ENCODE measurements at regions not wholly inside any gene's neighbourhood (a gene's known extent, or its start where the extent isn't known, plus 50 kb on each side); places are given as distances from the start of the nearest gene placed in this dataset.

- DNase-seq (ENCODE audit: low read depth): peak; percentile 21
- TF ChIP-seq, protein P1, sequence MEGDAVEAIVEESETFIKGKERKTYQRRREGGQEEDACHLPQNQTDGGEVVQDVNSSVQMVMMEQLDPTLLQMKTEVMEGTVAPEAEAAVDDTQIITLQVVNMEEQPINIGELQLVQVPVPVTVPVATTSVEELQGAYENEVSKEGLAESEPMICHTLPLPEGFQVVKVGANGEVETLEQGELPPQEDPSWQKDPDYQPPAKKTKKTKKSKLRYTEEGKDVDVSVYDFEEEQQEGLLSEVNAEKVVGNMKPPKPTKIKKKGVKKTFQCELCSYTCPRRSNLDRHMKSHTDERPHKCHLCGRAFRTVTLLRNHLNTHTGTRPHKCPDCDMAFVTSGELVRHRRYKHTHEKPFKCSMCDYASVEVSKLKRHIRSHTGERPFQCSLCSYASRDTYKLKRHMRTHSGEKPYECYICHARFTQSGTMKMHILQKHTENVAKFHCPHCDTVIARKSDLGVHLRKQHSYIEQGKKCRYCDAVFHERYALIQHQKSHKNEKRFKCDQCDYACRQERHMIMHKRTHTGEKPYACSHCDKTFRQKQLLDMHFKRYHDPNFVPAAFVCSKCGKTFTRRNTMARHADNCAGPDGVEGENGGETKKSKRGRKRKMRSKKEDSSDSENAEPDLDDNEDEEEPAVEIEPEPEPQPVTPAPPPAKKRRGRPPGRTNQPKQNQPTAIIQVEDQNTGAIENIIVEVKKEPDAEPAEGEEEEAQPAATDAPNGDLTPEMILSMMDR (conservative IDR thresholded peaks at IDR 0.05; ENCODE audit: control insufficient read depth, insufficient read depth, low read depth, low read length): no peak
- no peak overlapping the region for H3K4me3 ChIP-seq (ENCODE audit: control insufficient read depth, low read depth, low read length)
Measured at GRCh38 chr1:193654951-193655735, 468.7 kb upstream of the B3GALT2 start.

GRCh38 chr1:193649587-193649986, 463.2 kb upstream of the B3GALT2 start:
- TF ChIP-seq, protein P1 (conservative IDR thresholded peaks at IDR 0.05; ENCODE audit: control insufficient read depth, insufficient read depth, low read depth, low read length): no peak
- no peak for DNase-seq (ENCODE audit: low read depth)

GRCh38 chr1:193634876-193635275, 448.5 kb upstream of the B3GALT2 start:
- H3K4me3 ChIP-seq (ENCODE audit: control insufficient read depth, low read depth, low read length): no peak overlapping the region
- no peak for DNase-seq (ENCODE audit: low read depth)
- TF ChIP-seq, protein P1 (conservative IDR thresholded peaks at IDR 0.05; ENCODE audit: control insufficient read depth, insufficient read depth, low read depth, low read length): no peak

More at GRCh38 chr1:193649587-193649986, 463.2 kb upstream of the B3GALT2 start:
- no peak overlapping the region for H3K4me3 ChIP-seq (ENCODE audit: control insufficient read depth, low read depth, low read length)

DNA sequence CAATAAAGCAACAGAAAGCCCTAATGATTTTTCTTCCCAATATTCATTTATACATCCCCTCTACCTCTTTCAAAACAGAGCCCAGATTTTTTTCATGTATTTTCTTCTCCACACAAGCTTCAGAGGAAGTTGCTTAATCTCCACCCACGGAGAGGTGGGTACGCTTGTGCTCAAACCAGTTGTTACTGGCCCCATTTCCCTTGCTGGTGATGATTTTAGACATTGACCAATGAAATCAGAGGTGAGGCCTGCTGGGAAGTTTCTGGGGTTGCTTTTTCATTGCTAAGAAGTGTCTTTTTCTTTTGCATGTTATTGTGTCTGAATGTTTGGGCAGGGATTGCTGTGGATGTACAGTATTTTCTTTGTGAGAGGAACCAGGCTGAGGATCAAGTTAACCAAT, 448.1 kb upstream of the B3GALT2 start:
- no peak for DNase-seq (ENCODE audit: low read depth)
- TF ChIP-seq, protein P1 (conservative IDR thresholded peaks at IDR 0.05; ENCODE audit: control insufficient read depth, insufficient read depth, low read depth, low read length): no peak
- H3K4me3 ChIP-seq (ENCODE audit: control insufficient read depth, low read depth, low read length): no peak overlapping the region

- H3K4me3 ChIP-seq (ENCODE audit: control insufficient read depth, low read depth, low read length): no peak overlapping the region
- no peak for DNase-seq (ENCODE audit: low read depth)
- TF ChIP-seq, protein P1 (conservative IDR thresholded peaks at IDR 0.05; ENCODE audit: control insufficient read depth, insufficient read depth, low read depth, low read length): no peak
Measured at GRCh38 chr1:193633991-193634390, 447.6 kb upstream of the B3GALT2 start.

DNA sequence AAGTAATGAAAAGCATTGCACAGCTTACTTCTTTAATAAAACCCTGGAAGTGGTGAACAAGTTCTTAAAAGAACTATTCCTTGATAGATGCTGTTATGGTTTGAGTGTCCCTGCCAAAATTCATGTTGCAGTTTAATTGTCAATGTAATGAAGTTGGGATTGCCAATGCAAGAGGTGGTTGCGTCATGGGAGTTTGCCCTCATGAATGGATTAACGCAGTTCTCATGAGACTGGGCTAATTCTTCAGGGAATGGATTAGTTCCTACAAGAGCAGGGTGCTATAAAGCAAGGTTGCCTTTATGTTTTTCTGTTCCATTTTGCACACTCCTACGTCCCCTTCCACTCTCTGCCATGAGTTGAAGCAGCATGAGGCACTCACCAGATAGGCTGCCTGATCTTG, 446.7 kb upstream of the B3GALT2 start:
- TF ChIP-seq, protein P1 (conservative IDR thresholded peaks at IDR 0.05; ENCODE audit: control insufficient read depth, insufficient read depth, low read depth, low read length): no peak
- no peak overlapping the region for H3K4me3 ChIP-seq (ENCODE audit: control insufficient read depth, low read depth, low read length)
- DNase-seq (ENCODE audit: low read depth): no peak
